ENCODE measurements at regions not wholly inside any gene's neighbourhood (a gene's known extent, or its start where the extent isn't known, plus 50 kb on each side); places are given as distances from the start of the nearest gene placed in this dataset.
A peak's percentile ranks its signal among the peaks of the same experiment; 100 is the strongest.

DNA sequence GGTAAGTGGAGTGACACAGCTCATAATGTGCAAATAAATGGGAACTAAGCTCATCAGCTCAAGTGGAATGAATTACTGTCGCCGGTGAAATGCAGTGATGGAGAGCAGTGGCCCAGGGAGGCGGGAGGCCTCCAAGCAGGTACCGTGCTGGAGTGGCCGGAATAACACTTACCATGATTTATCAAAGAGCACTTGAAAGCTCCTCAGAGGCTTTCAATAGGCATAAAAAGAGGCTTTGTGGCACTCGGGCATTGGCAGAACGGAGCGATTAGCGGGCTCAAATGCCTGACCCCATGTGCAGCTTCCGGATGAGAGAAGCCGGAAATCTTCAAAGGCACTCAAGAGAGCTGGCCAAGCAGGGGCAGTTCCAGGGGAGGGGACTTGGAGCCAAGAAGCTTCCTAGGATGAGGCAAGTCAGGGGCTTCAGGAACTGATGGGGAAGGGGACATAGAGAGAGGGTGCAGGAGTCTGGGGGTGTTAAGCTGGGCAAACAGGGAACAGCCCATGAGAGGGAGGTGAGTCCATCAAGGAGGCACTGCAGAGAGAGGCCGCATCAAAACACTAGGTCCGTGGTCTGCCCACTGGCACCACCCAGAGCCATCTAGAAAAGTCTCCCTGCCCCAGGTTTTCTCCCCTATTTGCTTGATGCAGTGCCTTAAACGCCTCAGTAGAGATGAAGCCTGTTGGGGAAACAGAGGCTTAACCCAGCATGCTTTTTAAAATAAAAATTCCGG lies 144.0 kb upstream of the IRX6 start:
- DNase-seq: no peak

DNA sequence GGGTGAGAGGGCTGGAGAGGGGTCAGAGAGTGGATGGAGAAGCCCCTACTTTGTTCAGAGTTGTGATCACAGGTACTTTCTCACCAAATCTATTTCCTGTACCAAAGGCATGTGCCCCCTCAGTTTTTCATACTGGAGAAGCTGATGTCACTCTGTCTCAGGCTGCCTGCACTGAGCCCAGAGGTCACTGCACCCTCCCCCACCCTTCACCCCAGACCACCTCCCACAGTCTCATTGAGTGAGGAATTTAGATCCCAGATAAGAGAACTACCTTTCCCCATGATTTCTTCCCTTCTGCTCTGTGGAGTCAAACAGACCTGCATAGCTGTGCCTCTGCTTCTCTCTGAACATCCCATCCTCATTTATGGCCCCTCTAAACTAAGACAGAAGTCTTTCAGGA lies 140.0 kb upstream of the IRX6 start:
- no peak for DNase-seq

DNA sequence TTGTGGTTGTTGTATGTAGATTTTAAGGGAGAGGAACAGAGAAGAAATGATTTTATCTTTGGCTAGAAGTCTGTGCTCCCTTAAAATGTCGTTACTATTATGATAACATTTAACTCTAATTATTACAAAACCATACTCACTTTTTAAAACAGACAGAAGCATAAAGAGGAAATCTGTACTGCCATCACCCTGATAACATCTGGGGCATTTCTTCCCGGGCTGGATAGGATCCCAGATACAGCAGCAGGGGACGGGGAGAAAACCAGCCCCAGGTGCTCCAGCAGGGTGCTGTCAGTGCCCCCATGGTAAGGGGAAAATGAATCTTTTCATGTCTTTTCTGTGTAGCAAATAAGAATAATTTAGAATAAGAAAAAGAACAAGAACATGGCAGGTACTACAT lies 139.4 kb upstream of the IRX6 start:
- DNase-seq: no peak

DNA sequence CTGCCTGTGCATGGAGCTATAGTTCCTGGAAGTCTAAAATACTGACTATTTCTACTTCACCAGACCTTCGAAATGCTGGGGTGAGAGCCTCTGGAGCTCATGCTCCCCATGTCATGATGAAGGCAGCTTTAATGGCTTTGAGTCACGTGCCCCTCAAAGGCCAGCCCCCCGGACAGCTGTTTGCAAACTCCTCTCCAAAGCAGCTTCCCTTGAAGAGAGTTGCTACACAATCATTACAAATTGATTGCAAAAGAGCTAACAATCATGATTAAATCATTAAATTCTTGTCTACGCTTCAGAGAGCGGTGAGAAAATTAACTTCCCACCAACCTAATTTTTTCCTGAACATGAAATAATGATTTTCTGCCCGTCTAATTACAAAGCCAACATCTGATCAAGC lies 134.8 kb upstream of the IRX6 start:
- DNase-seq: no peak

DNA sequence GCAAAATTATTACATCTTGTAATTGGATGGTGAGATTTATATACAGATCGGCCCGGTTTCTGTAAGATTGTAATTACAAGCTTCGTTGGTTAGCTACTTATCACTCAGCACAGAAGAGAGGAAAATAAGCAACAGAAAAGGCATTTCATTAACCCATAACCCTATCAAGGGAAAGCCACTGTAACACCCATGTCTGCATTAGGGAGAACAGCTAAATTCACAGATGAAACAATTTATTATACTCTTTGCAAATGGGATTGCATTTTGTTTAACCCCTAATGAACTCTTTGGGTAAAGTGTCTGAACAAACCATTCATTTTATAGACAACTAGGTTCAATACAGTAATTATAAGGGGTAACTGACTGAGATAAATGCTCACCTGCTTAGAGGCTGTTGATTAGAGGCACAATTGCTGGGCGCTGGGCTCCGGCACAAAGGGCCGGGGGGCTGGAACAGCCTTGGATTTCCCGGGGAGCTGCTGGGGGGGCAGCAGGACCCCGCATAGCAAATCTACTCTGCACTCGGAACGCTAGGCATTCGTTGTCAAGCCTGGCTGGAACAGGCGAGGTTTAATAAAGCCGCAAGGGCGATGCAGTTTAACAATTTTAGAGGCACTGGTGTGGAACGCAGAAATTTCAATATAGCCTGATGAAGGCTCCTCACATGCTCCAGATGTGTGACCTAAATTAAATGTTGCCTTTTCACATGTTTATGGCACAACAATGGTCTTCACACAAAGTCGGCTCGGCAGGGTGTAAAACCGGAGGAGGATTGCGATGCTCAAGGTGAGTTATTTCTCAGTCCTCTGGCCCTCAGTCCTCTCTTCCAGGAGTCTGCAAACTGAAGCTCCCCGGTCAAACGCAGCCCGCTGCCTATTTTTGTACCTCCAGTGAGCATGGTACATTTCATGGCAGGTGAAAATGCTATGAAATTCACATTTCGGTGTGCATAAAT lies 134.0 kb upstream of the IRX6 start:
- DNase-seq: peak; percentile 10

DNA sequence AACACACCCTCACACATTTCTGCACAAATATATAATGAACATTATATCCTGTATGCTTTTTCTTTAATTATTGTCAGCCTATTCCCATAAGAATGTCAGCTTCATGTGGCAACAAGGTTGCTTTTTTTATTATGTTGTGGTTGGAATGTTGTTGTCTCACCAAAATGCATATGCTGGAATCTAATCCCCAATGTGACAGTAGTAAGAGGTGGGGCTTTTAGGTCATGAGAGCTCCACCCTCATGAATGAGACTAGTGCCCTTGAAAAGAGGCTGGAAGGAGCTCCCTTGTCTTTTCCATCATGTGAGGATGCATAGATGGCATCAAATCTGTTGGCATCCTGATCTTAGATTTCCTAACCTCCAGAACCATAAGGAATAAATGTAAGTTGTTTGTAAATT lies 131.3 kb upstream of the IRX6 start:
- DNase-seq: no peak

DNA sequence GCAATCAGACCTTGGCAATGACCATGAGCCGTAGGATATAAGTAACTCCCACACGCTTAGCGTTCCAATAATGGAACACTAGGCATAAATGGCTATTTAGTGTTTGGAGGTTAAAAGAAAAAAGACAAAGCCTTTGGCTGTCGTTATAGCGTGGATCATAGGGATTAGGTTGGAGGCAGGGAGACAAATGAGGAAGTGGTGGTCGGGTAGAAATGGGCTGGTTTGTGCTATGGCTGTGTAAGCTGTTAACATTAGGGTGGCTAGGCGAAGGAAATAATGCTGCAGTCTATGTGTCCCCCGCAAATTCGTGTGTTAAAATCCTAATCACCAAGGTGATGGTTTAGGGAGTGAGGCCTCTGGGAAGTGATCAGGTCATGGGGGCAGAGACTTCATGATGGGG lies 120.4 kb upstream of the IRX6 start:
- DNase-seq: no peak

DNA sequence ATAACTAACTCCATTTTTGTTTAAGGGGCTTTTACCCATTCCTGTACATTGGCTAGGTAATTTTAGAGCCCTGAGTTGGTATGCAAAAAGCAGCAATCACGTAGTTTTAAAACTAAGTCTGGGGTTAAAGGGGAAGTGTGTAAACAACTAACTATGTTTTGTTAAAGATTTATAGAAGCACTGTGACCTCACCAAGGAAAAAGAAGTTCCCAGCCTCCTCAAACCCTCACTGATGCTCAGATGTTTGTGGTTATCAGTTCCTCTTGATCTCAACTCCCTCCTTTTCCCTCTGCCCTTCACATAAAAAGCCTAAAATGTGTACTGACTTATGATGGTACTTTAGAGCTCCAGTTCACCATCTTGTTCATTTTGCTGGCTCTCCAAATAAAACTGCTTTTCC lies 119.9 kb upstream of the IRX6 start:
- DNase-seq: no peak

DNA sequence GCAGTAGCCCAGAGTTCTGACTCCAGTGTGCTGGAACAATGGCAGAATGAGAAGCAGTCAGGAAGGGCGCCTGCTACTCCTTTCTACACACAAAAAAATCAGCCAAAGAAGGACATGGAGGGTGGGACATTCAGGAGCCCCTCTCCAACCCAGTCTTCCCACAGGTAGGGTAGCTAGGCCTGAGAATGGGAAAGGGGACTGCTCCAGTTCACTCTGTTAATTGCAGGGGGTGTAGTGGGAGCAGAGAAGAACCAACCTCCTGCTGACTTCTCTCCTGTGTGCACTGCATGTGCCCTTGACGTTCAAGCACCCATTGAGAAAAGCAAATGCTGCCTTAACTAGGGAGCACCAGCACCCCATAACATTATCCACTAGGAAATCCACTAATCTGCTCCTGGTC lies 119.1 kb upstream of the IRX6 start:
- no peak for DNase-seq

DNA sequence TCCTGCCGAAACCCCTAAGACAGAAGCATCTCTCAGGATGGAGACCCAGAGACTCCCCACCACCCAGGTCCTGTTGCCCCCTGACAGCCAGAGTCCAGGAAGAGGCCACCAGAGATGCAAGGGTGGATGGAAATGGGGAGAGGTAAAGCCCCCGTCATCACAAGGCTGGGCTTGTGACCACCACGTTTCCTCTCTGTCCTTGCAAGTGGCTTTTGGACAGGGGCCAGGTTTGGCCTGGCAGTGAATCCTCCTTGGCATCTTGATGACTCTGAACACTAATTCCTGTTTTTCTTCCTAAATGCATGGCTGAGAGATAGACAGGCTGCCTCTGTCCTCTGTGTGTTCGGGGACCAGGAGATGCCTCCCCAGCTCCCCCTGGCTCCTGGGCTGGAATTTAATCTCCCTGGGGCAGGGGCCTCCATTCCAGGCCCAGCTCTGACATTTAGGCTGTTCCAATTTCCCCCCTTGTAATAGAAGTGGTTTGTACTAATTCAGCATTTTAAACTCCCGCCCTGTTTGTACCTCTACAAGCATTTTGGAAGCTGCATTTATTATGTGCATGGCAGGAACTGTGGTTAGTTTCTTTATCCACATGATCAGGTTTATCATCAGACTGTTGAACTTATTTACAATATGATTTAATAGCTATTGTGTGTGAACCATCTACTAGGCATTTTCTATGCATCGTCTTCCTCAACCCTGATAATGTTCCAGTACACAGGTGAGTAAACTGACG lies 116.1 kb upstream of the IRX6 start:
- no peak for DNase-seq

DNA sequence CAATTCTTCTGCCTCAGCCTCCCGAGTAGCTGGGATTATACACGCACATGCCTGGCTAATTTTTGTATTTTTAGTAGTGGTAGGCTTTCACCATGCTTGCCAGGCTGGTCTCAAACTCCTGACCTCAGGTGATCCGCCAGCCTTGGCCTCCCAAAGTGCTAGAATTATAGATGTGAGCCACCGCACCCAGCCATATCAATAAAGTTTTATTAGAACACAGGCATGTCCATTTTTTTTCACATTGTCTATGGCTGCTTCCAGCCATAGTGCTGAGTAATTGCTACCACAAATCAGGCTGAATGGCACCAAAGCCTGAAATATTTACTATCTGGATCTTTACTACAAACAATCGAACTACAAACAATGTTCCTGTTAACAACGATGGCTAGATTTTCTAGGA lies 114.4 kb upstream of the IRX6 start:
- DNase-seq: no peak

DNA sequence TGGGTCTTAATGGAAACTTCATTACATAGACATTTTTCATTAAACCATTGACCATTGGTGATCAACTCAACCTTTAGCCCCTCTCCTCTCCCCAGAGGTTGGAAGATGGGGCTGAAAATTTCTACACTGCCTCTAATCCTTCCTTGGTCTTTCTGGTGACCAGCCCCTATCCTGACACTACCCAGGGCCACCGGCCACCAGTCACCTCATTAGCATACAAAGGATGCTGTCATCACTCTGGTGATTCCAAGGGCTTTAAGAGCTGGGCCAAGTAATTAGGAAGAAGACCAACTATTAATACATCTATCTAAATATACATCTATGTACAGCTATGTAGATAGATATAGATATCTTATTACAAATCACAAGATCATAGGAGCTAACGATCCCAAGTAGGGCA lies 111.2 kb upstream of the IRX6 start:
- DNase-seq: no peak

DNA sequence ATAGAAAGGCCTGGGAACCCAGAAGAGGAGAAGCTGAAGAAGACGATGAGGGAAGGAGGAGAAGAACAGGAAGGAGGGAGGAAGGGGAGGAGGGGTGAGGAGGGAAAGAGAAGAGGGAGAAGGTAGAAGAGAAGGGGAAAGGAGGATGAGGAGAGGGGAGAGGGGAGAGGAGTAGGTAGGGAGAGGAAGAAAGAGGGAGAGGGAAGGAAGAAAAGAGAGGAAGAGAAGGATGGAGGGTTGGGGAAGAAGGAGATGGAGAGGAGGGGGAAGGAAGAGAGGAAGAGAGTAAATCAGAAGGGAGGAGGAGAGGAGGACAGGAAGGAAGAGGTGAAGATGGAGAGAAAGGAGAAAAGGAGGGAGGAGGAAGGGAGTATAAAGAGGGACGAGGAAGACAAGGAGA lies 109.6 kb upstream of the IRX6 start:
- no peak for DNase-seq

DNA sequence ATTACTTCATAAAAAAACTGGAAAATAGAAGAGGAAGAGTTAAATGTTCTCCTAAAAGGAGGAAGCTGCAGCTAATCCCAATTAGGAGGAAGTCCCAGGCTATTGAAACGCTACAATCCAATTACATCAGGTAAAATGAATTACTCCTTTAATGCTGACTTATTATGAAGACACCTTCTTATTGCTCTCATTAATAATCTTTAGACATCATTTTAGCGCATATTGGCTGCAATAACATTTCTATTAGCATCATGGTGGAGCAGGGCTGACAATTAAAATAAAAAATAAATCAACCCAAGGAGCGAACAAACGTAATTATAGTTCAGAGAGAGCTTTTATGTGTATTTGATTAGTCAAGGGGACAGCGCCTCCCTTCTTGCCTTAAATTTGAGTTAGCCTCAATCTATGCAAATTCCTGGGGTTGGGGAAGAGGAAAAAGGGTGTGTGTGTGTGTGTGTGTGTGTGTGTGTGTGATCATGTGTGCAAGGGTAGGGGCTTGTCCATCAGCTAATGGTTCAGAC lies 109.0 kb upstream of the IRX6 start:
- no peak for DNase-seq

DNA sequence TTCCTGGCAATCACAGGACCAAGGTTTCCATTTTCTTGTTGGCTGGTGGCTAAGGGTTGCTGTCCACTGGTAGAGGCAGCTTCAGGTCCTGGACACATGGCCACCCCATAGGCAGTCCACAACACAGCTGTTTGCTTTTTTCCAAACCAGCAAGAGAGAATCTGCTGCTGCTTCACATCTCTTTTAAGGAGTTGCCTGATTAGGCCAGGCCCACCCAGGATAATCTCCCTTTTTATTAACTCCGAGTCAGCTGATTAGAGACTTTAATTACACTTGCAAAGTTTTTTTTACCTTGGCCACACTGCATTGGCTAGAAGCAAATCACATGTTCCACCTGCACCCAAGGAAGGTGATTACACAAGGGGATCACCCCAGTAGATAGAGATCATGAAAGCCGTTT lies 106.6 kb upstream of the IRX6 start:
- no peak for DNase-seq

DNA sequence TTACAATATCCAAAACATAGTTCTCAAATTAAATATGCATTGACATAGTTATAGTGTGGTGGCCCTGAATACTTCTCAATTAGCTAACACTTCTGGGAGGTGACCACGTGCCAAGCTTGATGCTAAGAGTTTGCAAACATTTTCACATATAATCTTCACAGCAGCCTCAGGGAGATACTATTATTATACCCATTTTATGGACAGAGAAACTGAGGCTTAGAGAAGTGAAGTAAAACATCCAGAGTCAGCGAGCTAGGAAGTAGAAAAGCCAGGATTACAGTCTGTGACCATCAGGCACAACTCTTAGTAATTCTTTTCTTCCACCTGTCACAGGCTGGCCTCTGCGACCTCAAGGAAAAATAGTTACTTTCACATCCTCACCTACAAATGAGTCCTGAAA lies 102.2 kb upstream of the IRX6 start:
- no peak for DNase-seq

DNA sequence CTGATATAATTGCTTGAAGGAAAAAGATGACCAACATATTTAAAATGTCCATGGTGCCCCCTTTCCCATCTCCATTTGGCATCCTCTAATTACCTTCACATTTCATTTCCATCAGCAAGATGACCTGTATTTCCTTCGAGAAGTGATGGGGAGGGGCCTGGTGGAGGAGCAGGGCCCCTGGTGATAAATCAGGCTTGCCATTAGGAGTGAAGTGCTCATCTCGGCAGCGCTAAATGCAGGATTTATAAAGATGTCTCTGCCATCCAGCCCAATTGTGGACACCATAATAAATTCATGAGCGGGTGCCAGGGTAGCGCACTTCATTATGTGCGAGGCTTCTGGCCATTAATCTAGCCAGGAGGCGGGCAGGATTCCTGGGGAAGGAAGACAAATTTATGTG lies 101.5 kb upstream of the IRX6 start:
- DNase-seq: no peak

DNA sequence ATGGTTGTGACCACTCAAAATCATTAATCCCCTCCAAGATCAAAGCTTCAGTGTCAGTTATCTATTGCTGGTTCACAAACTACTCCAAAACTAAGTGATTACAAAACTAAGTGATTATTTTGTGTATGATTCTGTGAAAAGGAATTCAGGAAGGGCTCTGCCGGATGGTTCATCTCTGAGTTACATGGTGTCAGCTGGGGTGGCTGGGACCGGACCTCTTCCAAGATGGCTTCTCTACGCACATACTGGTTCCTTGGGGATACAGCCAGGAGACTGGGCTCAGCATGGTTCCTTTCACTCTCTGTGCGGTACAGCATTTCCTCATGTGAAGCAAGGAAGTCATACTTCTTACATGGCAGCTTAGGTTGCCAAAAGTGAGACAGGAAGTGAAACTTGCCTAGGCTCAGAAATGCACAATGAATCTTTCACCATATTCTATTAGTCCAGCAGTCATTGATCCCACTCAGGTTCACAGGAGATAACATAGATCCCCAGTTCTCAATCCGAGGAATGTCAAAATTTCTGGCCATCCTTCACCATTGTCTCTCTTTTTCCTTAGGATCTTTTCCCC lies 97.9 kb upstream of the IRX6 start:
- no peak for DNase-seq

DNA sequence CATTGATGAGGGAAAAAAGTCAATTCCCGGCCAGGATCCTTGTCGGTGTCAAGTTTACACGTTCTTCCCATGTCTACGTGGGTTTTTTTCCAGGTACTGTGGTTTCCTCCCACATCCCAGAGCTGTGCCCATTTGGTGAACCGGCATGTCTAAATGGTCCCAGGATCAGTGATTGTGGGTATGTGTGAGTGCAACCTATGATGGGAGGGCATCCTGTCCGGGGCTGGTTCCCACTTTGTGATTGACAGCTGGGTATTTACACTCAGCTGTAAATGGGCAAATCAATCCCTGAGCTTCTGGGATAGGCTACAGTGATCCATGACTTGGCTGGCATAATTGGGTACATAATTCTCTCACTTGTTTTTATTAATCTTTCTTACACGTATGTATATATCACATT lies 91.2 kb upstream of the IRX6 start:
- DNase-seq: no peak

DNA sequence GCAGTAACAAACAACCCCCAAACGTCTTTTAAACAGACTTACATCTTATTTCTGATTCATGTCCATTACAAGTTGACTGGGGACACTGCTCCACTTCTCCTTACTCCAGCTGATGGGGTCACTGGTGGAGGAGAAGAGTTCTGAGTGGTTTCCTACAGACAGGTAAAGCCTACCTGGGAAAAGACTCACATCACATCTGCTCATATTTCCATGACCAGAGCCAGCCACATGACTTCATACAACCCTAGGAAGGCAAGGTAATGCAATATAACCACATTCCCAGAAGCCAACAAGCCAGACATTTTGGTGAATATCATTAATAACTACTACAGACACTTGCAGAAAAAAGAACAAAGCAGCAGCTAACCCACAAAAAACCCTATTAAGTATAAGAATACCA lies 90.5 kb upstream of the IRX6 start:
- no peak for DNase-seq

DNA sequence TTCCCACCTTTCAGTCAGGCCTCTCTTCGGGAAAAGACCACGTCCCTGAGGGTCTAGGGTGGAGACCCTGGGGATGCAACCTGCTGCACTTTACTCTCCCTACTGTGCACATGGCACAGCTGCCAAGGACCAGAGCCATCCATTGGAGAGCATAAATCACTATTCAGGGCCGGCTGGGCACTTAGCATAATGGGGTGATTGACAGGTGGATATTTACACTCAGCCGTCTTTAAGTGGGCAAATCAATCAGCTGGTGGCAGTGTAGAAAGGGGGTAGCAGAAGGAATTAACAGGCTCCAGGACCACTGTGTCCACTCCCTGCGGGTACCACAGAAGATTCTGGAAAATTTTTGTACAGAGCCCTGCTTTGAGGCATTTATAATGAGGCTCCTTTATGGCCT lies 87.3 kb upstream of the IRX6 start:
- DNase-seq: no peak

DNA sequence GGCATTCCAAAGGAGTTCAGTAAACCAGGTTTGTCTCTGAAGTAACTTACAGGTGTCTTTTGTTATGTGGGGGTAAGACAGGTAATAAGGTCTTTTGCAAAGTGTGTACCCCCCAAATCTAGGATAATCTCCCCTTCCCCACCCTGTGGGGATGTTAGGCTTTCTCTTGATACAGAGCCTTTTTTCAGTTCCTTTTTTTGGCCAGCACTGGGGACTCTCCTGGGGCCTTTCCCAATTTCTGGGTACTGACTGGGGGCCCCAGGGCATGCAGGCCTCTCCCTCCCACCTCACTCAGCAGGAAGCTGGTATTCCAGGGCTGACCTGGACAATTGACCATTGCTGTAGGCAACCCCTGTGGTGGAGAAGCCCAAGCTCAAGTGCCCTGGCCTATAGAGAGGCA lies 84.3 kb upstream of the IRX6 start:
- DNase-seq: no peak

DNA sequence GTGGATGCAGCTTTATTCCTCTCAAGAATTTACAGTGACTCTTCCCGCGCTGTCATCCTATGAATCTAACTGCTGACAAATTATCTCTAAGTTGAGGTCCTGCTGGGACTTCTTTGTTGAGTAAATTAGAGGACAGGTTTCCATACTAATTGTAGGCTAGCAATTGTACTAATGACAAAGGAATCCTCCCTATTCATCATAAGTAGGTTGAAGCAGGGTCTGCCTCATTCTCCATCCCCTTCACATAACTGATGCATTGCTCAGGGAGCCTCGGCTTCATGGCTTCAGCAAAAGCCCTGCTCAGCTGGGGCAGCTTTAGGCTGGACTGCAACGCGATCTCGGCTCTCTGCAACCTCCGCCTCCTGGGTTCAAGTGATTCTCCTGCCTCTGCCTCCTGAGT lies 83.1 kb upstream of the IRX6 start:
- DNase-seq: peak; percentile 37
